Stomach (tissue), 4 donors: ENCODE measurements at regions not wholly inside any gene's neighbourhood (a gene's known extent, or its start where the extent isn't known, plus 50 kb on each side); places are given as distances from the start of the nearest gene placed in this dataset.

Experiments
- EP300 ChIP-seq: sonication (generic); formaldehyde crosslinking; IDR thresholded peaks from one replicate; pipeline ENCODE4 v1.6.1; 2017; ENCODE audit warnings: antibody characterized with exemption
- POLR2A ChIP-seq, 4 donors: fragments of 450-650 bp; IDR thresholded peaks; one replicate each; pipeline ENCODE4 v1.6.1; 2016; ENCODE audit warnings: antibody characterized with exemption in 4 of 4, control low read depth in 2 of 4, mild to moderate bottlenecking in 1 of 4, moderate library complexity in 1 of 4
- TF ChIP-seq, protein P1 (sequence below), 7 experiments: fragments of 450-650 bp in 4 of 7; fragments of 200-600 bp in 3 of 7; sonication (generic) in 3 of 7; IDR thresholded peaks; one replicate each; pipeline ENCODE4 v1.5.1; 2016 to 2019; ENCODE audit warnings: antibody characterized with exemption in 7 of 7, control low read depth in 2 of 7, mild to moderate bottlenecking in 1 of 7

DNA sequence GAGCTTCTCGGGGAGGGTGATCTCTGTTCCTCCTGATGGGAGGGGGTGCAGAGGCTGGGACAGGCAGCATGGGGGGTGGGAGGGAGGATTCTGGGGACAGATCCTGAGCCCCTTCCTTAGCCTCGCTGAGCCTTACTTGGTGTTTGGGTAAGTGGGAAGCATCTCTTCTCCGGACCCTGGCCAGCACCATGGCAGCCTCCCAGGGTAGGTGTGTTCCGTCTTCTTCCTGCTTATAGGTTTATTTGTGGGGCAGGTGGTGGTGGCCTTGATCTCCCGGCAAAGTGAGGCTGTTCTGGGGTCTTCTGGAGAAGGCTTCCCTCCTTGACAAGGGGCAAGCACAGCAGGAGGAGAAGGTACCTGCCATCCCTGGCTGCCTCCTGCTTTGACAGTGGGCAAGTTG, 226.9 kb downstream of the GLRX3 start:
- TF ChIP-seq, protein P1, sequence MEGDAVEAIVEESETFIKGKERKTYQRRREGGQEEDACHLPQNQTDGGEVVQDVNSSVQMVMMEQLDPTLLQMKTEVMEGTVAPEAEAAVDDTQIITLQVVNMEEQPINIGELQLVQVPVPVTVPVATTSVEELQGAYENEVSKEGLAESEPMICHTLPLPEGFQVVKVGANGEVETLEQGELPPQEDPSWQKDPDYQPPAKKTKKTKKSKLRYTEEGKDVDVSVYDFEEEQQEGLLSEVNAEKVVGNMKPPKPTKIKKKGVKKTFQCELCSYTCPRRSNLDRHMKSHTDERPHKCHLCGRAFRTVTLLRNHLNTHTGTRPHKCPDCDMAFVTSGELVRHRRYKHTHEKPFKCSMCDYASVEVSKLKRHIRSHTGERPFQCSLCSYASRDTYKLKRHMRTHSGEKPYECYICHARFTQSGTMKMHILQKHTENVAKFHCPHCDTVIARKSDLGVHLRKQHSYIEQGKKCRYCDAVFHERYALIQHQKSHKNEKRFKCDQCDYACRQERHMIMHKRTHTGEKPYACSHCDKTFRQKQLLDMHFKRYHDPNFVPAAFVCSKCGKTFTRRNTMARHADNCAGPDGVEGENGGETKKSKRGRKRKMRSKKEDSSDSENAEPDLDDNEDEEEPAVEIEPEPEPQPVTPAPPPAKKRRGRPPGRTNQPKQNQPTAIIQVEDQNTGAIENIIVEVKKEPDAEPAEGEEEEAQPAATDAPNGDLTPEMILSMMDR (IDR thresholded peaks at IDR 0.05) = no peak
- TF ChIP-seq POLR2A (IDR thresholded peaks at IDR 0.05) (no peak), EP300 (no peak)
